NB4 (cell line): ENCODE measurements at regions not wholly inside any gene's neighbourhood (a gene's known extent, or its start where the extent isn't known, plus 50 kb on each side); places are given as distances from the start of the nearest gene placed in this dataset.

ENCODE experiments used
- CTCF ChIP-seq: IDR thresholded peaks from one replicate; pipeline ENCODE4 v1.5.1; 2012; ENCODE audit warnings: low read depth, low read length
- MYC ChIP-seq: IDR thresholded peaks from 2 replicates; pipeline ENCODE4 v1.6.1; 2011; ENCODE audit warnings: low read depth, low read length
- POLR2A ChIP-seq: IDR thresholded peaks from 2 replicates; pipeline ENCODE4 v1.6.1; 2011; ENCODE audit warnings: mild to moderate bottlenecking; ENCODE audit not compliant: insufficient read length; ENCODE audit errors: extremely low read depth

- TF ChIP-seq CTCF = no peak
- TF ChIP-seq POLR2A = no peak
- no peak for TF ChIP-seq MYC
Observed at GRCh38 chr9:29066141-29066640, 1492.9 kb upstream of the C9orf72 start.
